Endothelial cell of umbilical vein (primary cell): ENCODE measurements at regions not wholly inside any gene's neighbourhood (a gene's known extent, or its start where the extent isn't known, plus 50 kb on each side); places are given as distances from the start of the nearest gene placed in this dataset.
"Not testable (repeated sequence)": the region's sequence is repeated elsewhere in the genome, so short reads cannot be mapped to it uniquely, and the experiment has no call there.

Experiments
- BruUV-seq: library from RNA; stranded (reverse); fragments of 400-500 nt; replicated peaks from 2 replicates; lab custom pipeline; 2021; lab: Mats Ljungman, UMichigan
- CTCF ChIA-PET: fragments of 300-600, 350-600 bp; sonication (Branson Sonifier 250); formaldehyde crosslinking; loops from one replicate; lab custom pipeline; 2021; ENCODE audit warnings: antibody characterized with exemption, inconsistent platforms; lab: Charles Lee
- POLR2A ChIA-PET: fragments of 300-600, 350-600 bp; sonication (Branson Sonifier 250); formaldehyde crosslinking; loops from one replicate; lab custom pipeline; 2021; ENCODE audit warnings: antibody characterized with exemption, inconsistent platforms; lab: Charles Lee
- DNase-seq: peaks from one replicate; pipeline ENCODE4 v3.0.0-alpha.2; 2011; ENCODE audit warnings: low read depth, low spot score
- FAIRE-seq: peaks from 2 replicates; lab custom pipeline; 2011; peaks lifted over from hg19 to GRCh38; lab: Jason Lieb, UNC
- H2AFZ ChIP-seq: 2 replicates; pipeline ENCODE4 v1.6.0; 2012; ENCODE audit warnings: low read depth, low read length, control low read depth, inconsistent platforms
- H3K27ac ChIP-seq: 2 replicates; pipeline ENCODE4 v1.5.1; 2011; ENCODE audit warnings: low read depth, mild to moderate bottlenecking, control low read depth, low read length, moderate library complexity; ENCODE audit not compliant: insufficient read depth
- H3K27me3 ChIP-seq, 2 experiments: 2 replicates each; pipeline versions ENCODE4 v1.6.0 to v1.6.1; 2011; ENCODE audit warnings: low read length in 2 of 2, mixed read lengths in 1 of 2; ENCODE audit not compliant: control insufficient read depth in 2 of 2, insufficient read depth in 2 of 2
- H3K36me3 ChIP-seq, 2 experiments: 2 replicates in 1 of 2; 3 replicates in 1 of 2; pipeline ENCODE4 v1.5.1; 2011; ENCODE audit warnings: low read length in 2 of 2, mild to moderate bottlenecking in 1 of 2, moderate library complexity in 1 of 2; ENCODE audit not compliant: control insufficient read depth in 2 of 2, insufficient read depth in 2 of 2; ENCODE audit errors: extremely low read depth in 1 of 2
- H3K4me1 ChIP-seq: 3 replicates; pipeline ENCODE4 v1.5.1; 2011; ENCODE audit warnings: mild to moderate bottlenecking, low read length; ENCODE audit not compliant: control insufficient read depth, insufficient read depth; ENCODE audit errors: extremely low read depth
- H3K4me2 ChIP-seq: 2 replicates; pipeline ENCODE4 v1.6.1; 2011; ENCODE audit warnings: low read length, control low read depth, mixed read lengths; ENCODE audit not compliant: insufficient read depth
- H3K4me3 ChIP-seq, 3 experiments: fragments of 200-600 bp in 1 of 3; sonication (generic), shearing (Covaris generic) in 1 of 3; replicated peaks in 1 of 3; 2 replicates each; pipeline ENCODE4 v1.5.1; 2011 to 2016; ENCODE audit warnings: control low read depth in 3 of 3, low read length in 3 of 3, mild to moderate bottlenecking in 2 of 3, inconsistent platforms in 1 of 3, low read depth in 1 of 3, moderate library complexity in 1 of 3; ENCODE audit not compliant: insufficient read depth in 1 of 3
- H3K79me2 ChIP-seq: 2 replicates; pipeline ENCODE4 v1.6.0; 2012; ENCODE audit warnings: low read length, inconsistent platforms; ENCODE audit not compliant: control insufficient read depth, insufficient read depth
- H3K9ac ChIP-seq: replicated peaks from 2 replicates; pipeline ENCODE3; 2011; ENCODE audit warnings: low read length, control low read depth; ENCODE audit not compliant: insufficient read depth; ENCODE audit errors: extremely low read depth
- H3K9me1 ChIP-seq: replicated peaks from 3 replicates; pipeline ENCODE4 v1.6.0; 2011; ENCODE audit warnings: mild to moderate bottlenecking, low read length; ENCODE audit not compliant: control insufficient read depth, insufficient read depth; ENCODE audit errors: extremely low read depth
- H3K9me3 ChIP-seq: replicated peaks from 2 replicates; pipeline ENCODE4 v1.5.1; 2012; ENCODE audit warnings: low read length, inconsistent platforms; ENCODE audit not compliant: control insufficient read depth, insufficient read depth
- H4K20me1 ChIP-seq: replicated peaks from 2 replicates; pipeline ENCODE3; 2011; ENCODE audit warnings: mild to moderate bottlenecking, low read length; ENCODE audit not compliant: control insufficient read depth, insufficient read depth; ENCODE audit errors: extremely low read depth
- CTCF ChIP-seq, 2 donors: IDR thresholded peaks; 1 replicate in 1 of 2; 2 replicates in 1 of 2; pipeline ENCODE4 v1.5.1; 2011; ENCODE audit warnings: low read length in 2 of 2, mild to moderate bottlenecking in 2 of 2, moderate library complexity in 2 of 2, control low read depth in 1 of 2, inconsistent platforms in 1 of 2, low read depth in 1 of 2; ENCODE audit not compliant: insufficient read depth in 1 of 2; ENCODE audit errors: extremely low read depth in 1 of 2
- EZH2 ChIP-seq: IDR thresholded peaks from 2 replicates; pipeline ENCODE4 v1.6.1; 2012; ENCODE audit warnings: borderline replicate concordance, low read depth, mild to moderate bottlenecking, moderate library complexity, low read length, inconsistent platforms; ENCODE audit not compliant: severe bottlenecking
- FOS ChIP-seq: IDR thresholded peaks from 2 replicates; pipeline ENCODE4 v1.6.1; 2011; ENCODE audit warnings: mild to moderate bottlenecking, low read length, moderate library complexity, borderline replicate concordance; ENCODE audit not compliant: insufficient read depth
- GATA2 ChIP-seq: IDR thresholded peaks from 2 replicates; pipeline ENCODE4 v1.7.0; 2011; ENCODE audit warnings: low read depth, mild to moderate bottlenecking, moderate library complexity, mixed read lengths, low read length; ENCODE audit not compliant: insufficient read length, insufficient read depth
- JUN ChIP-seq: IDR thresholded peaks from 2 replicates; pipeline ENCODE4 v1.6.1; 2011; ENCODE audit warnings: borderline replicate concordance, low read depth; ENCODE audit not compliant: insufficient read length, insufficient read depth
- MAX ChIP-seq: IDR thresholded peaks from 2 replicates; pipeline ENCODE4 v1.6.1; 2011; ENCODE audit not compliant: insufficient read depth, insufficient read length
- MYC ChIP-seq: IDR thresholded peaks from one replicate; pipeline ENCODE4 v1.6.1; 2011; ENCODE audit warnings: mild to moderate bottlenecking, low read depth, low read length
- POLR2A ChIP-seq: IDR thresholded peaks from 2 replicates; pipeline ENCODE4 v1.6.1; 2012; ENCODE audit warnings: low read depth, mild to moderate bottlenecking, control low read depth, low read length
- POLR2AphosphoS5 ChIP-seq: IDR thresholded peaks from 2 replicates; pipeline ENCODE4 v1.6.1; 2012; ENCODE audit warnings: low read depth, mild to moderate bottlenecking, control low read depth, low read length, moderate library complexity; ENCODE audit not compliant: insufficient read depth
- dilution Hi-C: fragments of 300-500 bp; cut with MboI; formaldehyde crosslinking; loops from one replicate; pipeline ENCODE4 v1.15.0; 2019; ENCODE audit warnings: low sequenced_read_pairs; ENCODE audit not compliant: extremely low pct_ligation_motif_present
- intact Hi-C: fragments of 100-400 bp; cut with micrococcal nuclease; formaldehyde crosslinking; loops from one replicate; pipeline ENCODE4 v1.10.0; 2022

- H3K27ac ChIP-seq, DNase-seq, H3K4me3 ChIP-seq, H3K9me1 ChIP-seq, H3K4me1 ChIP-seq, BruUV-seq, FAIRE-seq, H3K4me2 ChIP-seq, H3K27me3 ChIP-seq, dilution Hi-C loops, H3K9me3 ChIP-seq, POLR2A ChIA-PET, intact Hi-C loops, H3K79me2 ChIP-seq, H3K36me3 ChIP-seq, H3K9ac ChIP-seq, H2AFZ ChIP-seq, H4K20me1 ChIP-seq: not testable (repeated sequence)
- CTCF ChIA-PET: interaction anchor here (0.7 kb wide), 1 partner anchor 229 kb away, joined by 4 read pairs; no protein-coding TSS in a partner anchor
Measured at GRCh38 chr22:27254063-27254462, 547.5 kb downstream of the MN1 start.

DNA sequence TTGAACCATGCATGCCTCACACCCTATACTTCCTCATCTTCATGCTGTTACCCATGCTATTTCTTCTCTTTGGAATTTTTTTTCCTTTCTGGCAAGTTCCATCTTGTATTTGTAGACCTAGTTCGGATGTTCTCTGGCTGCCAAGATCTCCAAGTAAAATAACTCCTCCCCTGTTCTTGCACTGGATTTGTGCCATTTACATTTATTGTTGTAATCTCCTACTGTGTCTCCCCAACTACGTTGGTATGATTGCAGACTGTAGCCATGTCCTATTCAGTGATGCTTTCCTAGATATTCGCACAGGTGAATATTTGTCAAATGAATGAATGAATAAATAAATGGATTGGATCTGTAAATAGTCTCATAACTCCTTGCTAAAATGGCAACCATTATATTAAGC is 546.0 kb downstream of the MN1 start:
- Histone ChIP-seq H3K9me3 (no peaks in the 10 kb centered on the region), H3K4me1 (no peaks in the 10 kb centered on the region), H3K27ac (no peak overlapping the region), H3K79me2 (no peaks in the 10 kb centered on the region), H2AFZ (no peak overlapping the region), H3K36me3 (no peaks in the 10 kb centered on the region), H3K9ac (no peak overlapping the region), H3K9me1 (no peaks in the 10 kb centered on the region), H3K4me3 (no peak overlapping the region), H3K27me3 (peaks cover 0 to 4% of the 10 kb centered on the region in 2 experiments), H4K20me1 (no peaks in the 10 kb centered on the region), H3K4me2 (no peak overlapping the region)
- TF ChIP-seq FOS (no peak), POLR2A (no peak), CTCF (IDR thresholded peaks at IDR 0.05; ENCODE audit: extremely low read depth in 1 of 2, insufficient read depth in 1 of 2, low read depth in 1 of 2, low read length in 2 of 2) (no peak), JUN (no peak), MAX (no peak), GATA2 (no peak), POLR2AphosphoS5 (no peak), MYC (no peak), EZH2 (no peak)
- dilution Hi-C loops: no loop called here
- FAIRE-seq: no peak
- DNase-seq: no peak
- ChIA-PET POLR2A (no interaction called here), CTCF (no interaction called here)
- BruUV-seq: no TSS peak
- intact Hi-C loops: no loop called here
